GM12874 (cell line): ENCODE measurements at regions not wholly inside any gene's neighbourhood (a gene's known extent, or its start where the extent isn't known, plus 50 kb on each side); places are given as distances from the start of the nearest gene placed in this dataset.

Experiments
- CTCF ChIP-seq: IDR thresholded peaks from 2 replicates; pipeline ENCODE4 v1.5.1; 2011; ENCODE audit warnings: low read depth, mild to moderate bottlenecking, control low read depth, low read length, moderate library complexity; ENCODE audit not compliant: insufficient read depth

DNA sequence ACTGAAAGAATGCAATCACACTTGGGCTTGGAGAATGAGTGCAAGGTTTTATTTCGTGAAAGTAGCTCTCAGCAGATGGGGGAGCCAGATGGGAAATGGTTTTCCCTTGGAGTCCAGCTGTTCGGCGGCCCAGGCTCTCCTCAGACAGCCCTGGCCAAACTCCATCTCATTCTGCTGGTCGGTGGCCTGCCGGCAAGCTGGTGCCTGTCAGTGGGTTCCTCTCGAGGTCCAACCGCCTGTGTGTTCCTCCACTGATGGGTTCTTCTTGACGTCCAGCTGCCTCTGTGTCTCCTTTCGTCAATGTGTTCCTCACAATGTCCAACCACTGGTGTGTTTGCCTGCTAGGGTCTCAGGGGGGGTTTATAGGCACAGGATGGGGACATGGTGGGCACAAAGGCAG is 80.3 kb downstream of the POU3F4 start:
- TF ChIP-seq CTCF = no peak

- TF ChIP-seq CTCF = no peak
Observed at GRCh38 chrX:83593634-83594294, 85.7 kb downstream of the POU3F4 start.

- no peak for TF ChIP-seq CTCF
Observed at GRCh38 chrX:83630662-83631061, 122.6 kb downstream of the POU3F4 start.

- peak; percentile 36; the same call in 1 of the 2 replicates for TF ChIP-seq CTCF
Observed at GRCh38 chrX:83658731-83659130, 150.6 kb downstream of the POU3F4 start.
